ENCODE measurements at regions not wholly inside any gene's neighbourhood (a gene's known extent, or its start where the extent isn't known, plus 50 kb on each side); places are given as distances from the start of the nearest gene placed in this dataset.

DNA sequence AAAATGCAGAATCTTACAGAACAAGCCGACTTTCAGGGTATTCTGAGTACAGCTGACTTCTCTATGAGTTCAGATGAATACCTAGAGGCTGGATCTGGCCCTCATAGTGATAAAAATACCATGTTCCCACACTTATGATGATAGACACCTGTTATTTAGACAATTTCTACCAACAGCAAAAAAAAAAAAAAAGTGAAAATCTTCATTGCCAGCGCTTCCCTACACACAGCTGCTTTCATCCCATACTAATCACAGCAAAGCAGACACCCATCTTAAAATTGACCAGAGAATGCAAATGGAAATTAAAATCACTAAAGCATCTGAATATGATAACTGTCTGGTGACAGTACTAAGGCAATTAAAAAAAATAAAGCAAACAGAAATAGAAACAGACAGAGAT lies 132.1 kb upstream of the ADGRL3 start:
- no peak for DNase-seq (ENCODE audit: low spot score)
- Histone ChIP-seq H3K27ac (ENCODE audit: low read depth, low read length, poor library complexity, severe bottlenecking) (no peak overlapping the region), H3K9me3 (ENCODE audit: low read depth, low read length, poor library complexity, severe bottlenecking) (no peaks in the 10 kb centered on the region), H3K36me3 (ENCODE audit: insufficient read depth, low read length, poor library complexity, severe bottlenecking) (no peaks in the 10 kb centered on the region), H3K4me3 (ENCODE audit: low read depth, low read length, poor library complexity, severe bottlenecking) (no peak overlapping the region), H3K27me3 (replicated peaks; ENCODE audit: insufficient read depth, low read depth, low read length, poor library complexity) (no peaks in the 10 kb centered on the region), H3K4me1 (ENCODE audit: insufficient read depth, low read length, poor library complexity, severe bottlenecking) (no peaks in the 10 kb centered on the region)
- ChIA-PET CTCF (no interaction called here), POLR2A (ENCODE audit: low non-redundant PET) (no interaction called here)
- no peak for TF ChIP-seq EZH2 (IDR thresholded peaks at IDR 0.05; ENCODE audit: borderline replicate concordance, low read depth, low read length, poor library complexity, severe bottlenecking)
- TF ChIP-seq CTCF (conservative IDR thresholded peaks at IDR 0.05; ENCODE audit: low read depth, low read length) = no peak
- intact Hi-C loops (cut with micrococcal nuclease; ENCODE audit: unreplicated experiment) = no loop called here
- no TSS peak for BruUV-seq (replicated peaks)

DNA sequence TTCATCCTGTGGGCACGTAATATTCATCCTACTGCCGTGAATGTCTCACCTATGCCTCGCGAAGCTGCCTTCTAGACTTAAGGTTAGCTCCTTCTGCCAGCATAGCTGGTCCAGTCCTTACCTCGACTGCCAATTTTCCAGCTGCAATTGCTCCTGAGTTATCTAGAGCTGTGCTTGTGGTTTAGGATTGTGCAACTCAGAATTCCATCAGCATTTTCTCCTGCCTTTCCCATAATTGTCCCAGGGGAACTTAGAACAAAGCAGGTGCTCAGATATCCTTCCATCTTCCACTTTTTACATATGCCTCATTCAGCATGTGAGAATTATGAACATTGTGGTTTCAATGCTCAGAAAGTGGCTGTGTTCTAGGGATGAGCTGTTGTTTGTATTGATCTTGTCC lies 131.4 kb upstream of the ADGRL3 start:
- H3K27me3 ChIP-seq (replicated peaks; ENCODE audit: insufficient read depth, low read depth, low read length, poor library complexity) = no peaks in the 10 kb centered on the region
- ChIA-PET CTCF (no interaction called here), POLR2A (ENCODE audit: low non-redundant PET) (no interaction called here)
- no peaks in the 10 kb centered on the region for H3K4me1 ChIP-seq (ENCODE audit: insufficient read depth, low read length, poor library complexity, severe bottlenecking)
- no peak overlapping the region for H3K4me3 ChIP-seq (ENCODE audit: low read depth, low read length, poor library complexity, severe bottlenecking)
- intact Hi-C loops (cut with micrococcal nuclease; ENCODE audit: unreplicated experiment) = no loop called here
- H3K27ac ChIP-seq (ENCODE audit: low read depth, low read length, poor library complexity, severe bottlenecking) = no peak overlapping the region
- no peaks in the 10 kb centered on the region for H3K9me3 ChIP-seq (ENCODE audit: low read depth, low read length, poor library complexity, severe bottlenecking)
- DNase-seq (ENCODE audit: low spot score) = no peak
- no TSS peak for BruUV-seq (replicated peaks)
- no peaks in the 10 kb centered on the region for H3K36me3 ChIP-seq (ENCODE audit: insufficient read depth, low read length, poor library complexity, severe bottlenecking)
- TF ChIP-seq EZH2 (IDR thresholded peaks at IDR 0.05; ENCODE audit: borderline replicate concordance, low read depth, low read length, poor library complexity, severe bottlenecking) (no peak), CTCF (conservative IDR thresholded peaks at IDR 0.05; ENCODE audit: low read depth, low read length) (no peak)

DNA sequence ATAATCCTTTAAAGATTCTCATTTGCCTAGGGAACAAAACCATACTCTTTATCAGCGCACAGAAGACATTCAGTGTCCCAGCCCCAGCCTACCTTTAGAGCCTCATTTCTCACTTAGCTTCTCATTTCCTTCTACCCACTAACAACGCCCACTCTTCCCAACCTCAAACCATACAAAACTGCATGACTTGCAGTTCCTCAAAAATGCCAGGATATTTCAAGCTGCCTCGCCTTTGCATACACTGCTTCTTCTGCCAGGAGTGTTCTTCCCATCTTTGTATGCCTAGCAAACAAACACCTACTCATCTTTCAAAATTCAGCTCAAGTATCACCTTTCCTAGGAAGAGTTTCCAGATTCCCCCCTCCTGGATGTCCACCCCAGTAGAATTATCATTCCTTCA lies 129.9 kb upstream of the ADGRL3 start:
- POLR2A ChIA-PET (ENCODE audit: low non-redundant PET) = no interaction called here
- CTCF ChIA-PET = no interaction called here
- intact Hi-C loops (cut with micrococcal nuclease; ENCODE audit: unreplicated experiment) = no loop called here

More for the DNA sequence above, 129.9 kb upstream of the ADGRL3 start:
- no peak for DNase-seq (ENCODE audit: low spot score)
- H3K27ac ChIP-seq (ENCODE audit: low read depth, low read length, poor library complexity, severe bottlenecking) = no peak overlapping the region
- no peak for TF ChIP-seq CTCF (conservative IDR thresholded peaks at IDR 0.05; ENCODE audit: low read depth, low read length)
- no peak for TF ChIP-seq EZH2 (IDR thresholded peaks at IDR 0.05; ENCODE audit: borderline replicate concordance, low read depth, low read length, poor library complexity, severe bottlenecking)
- H3K9me3 ChIP-seq (ENCODE audit: low read depth, low read length, poor library complexity, severe bottlenecking) = no peaks in the 10 kb centered on the region
- BruUV-seq (replicated peaks) = no TSS peak
- H3K27me3 ChIP-seq (replicated peaks; ENCODE audit: insufficient read depth, low read depth, low read length, poor library complexity) = no peaks in the 10 kb centered on the region
- no peaks in the 10 kb centered on the region for H3K36me3 ChIP-seq (ENCODE audit: insufficient read depth, low read length, poor library complexity, severe bottlenecking)
- H3K4me3 ChIP-seq (ENCODE audit: low read depth, low read length, poor library complexity, severe bottlenecking) = no peak overlapping the region
- no peaks in the 10 kb centered on the region for H3K4me1 ChIP-seq (ENCODE audit: insufficient read depth, low read length, poor library complexity, severe bottlenecking)
